ENCODE measurements at regions not wholly inside any gene's neighbourhood (a gene's known extent, or its start where the extent isn't known, plus 50 kb on each side); places are given as distances from the start of the nearest gene placed in this dataset.

GRCh38 chr5:172528440-172528839 is 74.1 kb upstream of the SH3PXD2B start:
- TF ChIP-seq GATA2 (IDR thresholded peaks at IDR 0.05; ENCODE audit: low read depth, low read length) (no peak), GATA3 (IDR thresholded peaks at IDR 0.05; ENCODE audit: low read depth, low read length) (no peak)

Measured in SH-SY5Y (cell line).